ENCODE measurements at regions not wholly inside any gene's neighbourhood (a gene's known extent, or its start where the extent isn't known, plus 50 kb on each side); places are given as distances from the start of the nearest gene placed in this dataset.

DNA sequence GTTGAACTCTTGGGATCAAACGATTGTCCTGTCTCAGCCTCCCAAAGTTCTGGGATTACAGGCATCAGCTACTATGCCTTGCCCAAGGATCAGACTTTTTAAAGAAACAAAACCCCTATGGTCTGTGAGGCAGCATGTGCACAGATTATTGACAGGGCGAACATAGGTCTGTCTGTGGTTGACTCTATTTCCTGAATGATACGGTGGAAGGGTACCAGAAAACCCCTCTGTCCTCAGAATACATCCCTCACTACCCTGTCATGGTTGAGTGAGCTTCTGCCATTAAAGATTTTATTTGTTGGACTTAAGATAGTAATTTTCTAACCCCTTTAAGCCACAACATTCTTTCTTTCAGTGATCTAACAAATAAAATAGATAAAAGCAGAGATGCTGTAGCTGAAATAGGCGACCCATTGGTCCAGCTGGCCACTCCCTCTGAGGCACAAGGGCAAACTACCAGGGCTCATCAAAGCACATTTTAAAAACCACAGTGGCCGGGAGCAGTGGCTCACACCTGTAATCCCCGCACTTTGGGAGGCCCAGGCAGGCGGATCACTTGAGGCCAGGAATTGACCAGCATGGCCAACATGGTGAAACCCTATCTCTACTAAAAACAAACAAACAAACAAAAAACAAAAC lies 84.9 kb upstream of the ANKRD55 start:
- TF ChIP-seq EZH2phosphoT487 (IDR thresholded peaks at IDR 0.05; ENCODE audit: insufficient read depth, low read depth): no peak
- no peak for TF ChIP-seq EZH2 (IDR thresholded peaks at IDR 0.05; ENCODE audit: insufficient read depth, poor library complexity, severe bottlenecking)

Data from GM23248 (cell line).